Colon (tissue), 2 donors: ENCODE measurements at regions not wholly inside any gene's neighbourhood (a gene's known extent, or its start where the extent isn't known, plus 50 kb on each side); places are given as distances from the start of the nearest gene placed in this dataset.
"Not testable (repeated sequence)": the region's sequence is repeated elsewhere in the genome, so short reads cannot be mapped to it uniquely, and the experiment has no call there.

Experiments
- FAIRE-seq: peaks from 2 replicates; lab custom pipeline; 2012; peaks lifted over from hg19 to GRCh38; lab: Jason Lieb, UNC
- donor health status: control.
- donor health status: control.

GRCh38 chr19:30696514-30696913 is 324.3 kb downstream of the ZNF536 start:
- no peak for FAIRE-seq

GRCh38 chr19:30695171-30695875 is 323.1 kb downstream of the ZNF536 start:
- FAIRE-seq: no peak

GRCh38 chr19:30694156-30694755 is 322.1 kb downstream of the ZNF536 start:
- FAIRE-seq: no peak

GRCh38 chr19:30692879-30693503 is 320.8 kb downstream of the ZNF536 start:
- FAIRE-seq: no peak

DNA sequence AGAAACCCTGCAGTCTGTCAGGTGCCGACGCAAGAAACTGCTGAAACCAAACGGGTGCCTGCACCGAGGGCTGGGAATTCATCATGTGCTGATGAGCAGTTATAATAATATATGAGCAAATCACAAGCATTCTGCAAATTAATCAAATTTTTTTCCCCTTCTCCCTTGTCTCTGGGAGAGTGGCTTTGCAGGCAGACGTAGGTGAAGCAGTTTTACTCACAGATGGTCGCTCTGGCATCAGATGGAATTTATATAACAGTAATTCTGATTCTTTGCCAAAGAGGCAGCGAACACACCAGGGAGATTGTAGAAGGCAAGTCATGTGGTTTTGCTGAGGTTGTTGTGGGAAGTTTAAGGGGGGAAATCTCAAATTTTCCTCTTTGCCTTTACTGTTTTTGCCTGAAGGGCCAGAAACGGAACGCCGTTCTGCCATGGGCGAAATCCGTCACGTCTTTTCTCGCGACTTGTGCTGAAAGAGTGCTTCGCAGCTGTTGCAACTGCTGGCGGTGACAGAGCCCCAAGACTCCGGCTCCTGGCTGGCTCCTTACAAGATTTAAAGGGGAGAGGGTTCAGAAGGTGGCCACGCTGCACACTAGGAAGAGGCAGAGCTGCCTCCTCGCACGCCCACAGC is 320.1 kb downstream of the ZNF536 start:
- no peak for FAIRE-seq

- no peak for FAIRE-seq
These were observed 319.6 kb downstream of the ZNF536 start for GRCh38 chr19:30691819-30692166.

- FAIRE-seq: no peak
These were observed 319.0 kb downstream of the ZNF536 start for GRCh38 chr19:30690935-30691818.

DNA sequence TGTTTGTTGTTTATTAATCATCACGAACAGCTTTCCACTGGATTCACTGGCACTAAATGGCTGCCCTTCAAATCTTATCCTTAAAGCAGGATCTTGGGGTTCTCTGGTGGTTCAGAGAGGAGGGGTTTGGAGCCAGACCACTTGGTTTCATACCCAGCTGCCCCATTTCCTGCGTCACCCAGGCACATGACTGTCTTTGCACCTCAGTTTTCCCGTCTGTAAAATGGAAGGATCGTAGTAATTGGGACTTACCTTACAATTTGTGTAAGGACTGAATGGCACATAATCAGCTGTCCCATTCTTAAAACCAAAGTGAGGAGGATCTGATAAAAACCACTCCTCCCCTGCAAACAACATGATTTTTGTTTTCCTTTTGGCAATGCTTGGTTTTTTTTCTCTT is 318.3 kb downstream of the ZNF536 start:
- no peak for FAIRE-seq

- no peak for FAIRE-seq
These were observed 317.3 kb downstream of the ZNF536 start for GRCh38 chr19:30689474-30689873.

DNA sequence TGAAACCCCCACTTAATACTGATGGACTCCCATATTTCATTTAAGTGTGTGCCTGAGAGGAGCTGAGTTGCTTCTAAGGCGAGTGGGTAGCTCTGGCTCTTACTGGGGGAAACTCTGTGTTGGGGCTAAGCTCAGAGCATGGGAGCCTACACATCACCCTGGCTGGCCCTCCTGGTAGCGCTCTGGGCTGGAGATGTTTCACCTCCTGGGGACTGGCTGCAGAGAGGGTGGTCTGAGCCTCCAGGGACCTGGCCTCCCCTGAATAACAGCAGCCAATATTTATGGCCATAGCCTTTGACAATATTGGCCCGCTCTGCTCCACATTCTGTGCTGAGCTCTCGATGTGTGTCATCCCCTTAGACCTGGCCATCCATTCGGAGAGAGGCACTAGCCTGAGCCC is 316.5 kb downstream of the ZNF536 start:
- no peak for FAIRE-seq

DNA sequence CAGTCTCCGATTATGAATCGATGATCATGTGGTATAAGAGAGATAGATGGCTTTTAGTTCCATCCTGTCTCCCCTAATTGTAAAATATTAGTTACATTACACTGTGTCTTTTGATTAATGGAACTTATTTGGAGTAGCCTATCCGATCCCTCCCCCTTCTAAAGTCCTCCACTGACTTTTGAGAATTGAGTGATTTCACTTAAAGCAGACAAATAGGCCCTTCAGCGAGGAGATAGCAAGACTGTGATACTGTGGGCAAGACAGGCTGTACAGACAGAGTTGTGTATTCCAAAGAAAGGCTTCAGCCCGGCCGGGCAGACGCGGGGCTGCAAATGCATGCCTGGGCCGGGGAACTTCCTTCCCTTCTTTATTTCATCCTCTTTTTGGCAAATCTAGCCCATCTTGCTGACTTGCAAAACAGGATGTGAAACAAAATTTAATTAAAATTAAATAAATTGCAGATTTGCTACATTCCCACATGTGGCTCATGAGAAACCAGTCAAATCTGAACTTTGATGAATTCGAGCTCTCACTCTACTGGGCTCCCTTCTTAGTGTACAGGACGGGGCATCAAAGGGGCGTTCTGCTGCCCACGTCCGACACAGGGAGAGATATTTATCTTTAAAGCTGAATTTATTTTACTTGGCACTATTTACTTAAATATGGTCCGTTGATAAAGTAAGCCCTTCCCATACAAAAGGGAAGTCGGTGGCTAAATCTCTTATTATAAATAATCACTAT is 314.8 kb downstream of the ZNF536 start:
- FAIRE-seq: no peak

- no peak for FAIRE-seq
These were observed 314.1 kb downstream of the ZNF536 start for GRCh38 chr19:30686176-30686820.

- FAIRE-seq: no peak
These were observed 313.3 kb downstream of the ZNF536 start for GRCh38 chr19:30685426-30686000.

GRCh38 chr19:30684613-30685012 is 312.4 kb downstream of the ZNF536 start:
- no peak for FAIRE-seq

DNA sequence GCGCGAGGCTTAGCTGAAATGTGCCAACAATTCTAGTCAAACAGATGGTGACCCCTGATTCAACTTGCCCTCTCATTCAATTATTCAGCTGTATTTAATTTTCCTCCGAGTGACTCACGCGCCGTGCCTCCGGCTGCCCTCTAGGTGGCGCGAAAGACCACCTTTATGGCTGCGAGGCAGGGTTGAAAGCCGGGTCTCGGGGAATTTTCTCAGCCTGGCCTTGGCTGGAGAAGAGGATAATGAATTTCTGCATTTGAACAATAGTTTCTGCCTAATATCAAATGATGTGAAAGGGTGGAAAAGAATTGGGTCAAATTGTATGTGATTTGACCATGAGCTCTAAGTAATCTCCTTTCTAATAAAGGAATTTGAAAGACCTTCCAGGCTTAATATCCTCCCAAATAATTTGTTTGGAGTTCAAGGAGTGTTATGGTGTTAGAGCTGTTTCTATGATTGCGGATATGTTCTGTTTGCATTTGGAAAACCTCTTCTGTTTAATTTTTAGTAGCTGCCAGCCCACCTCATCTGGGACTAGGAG is 310.9 kb downstream of the ZNF536 start:
- FAIRE-seq: no peak

DNA sequence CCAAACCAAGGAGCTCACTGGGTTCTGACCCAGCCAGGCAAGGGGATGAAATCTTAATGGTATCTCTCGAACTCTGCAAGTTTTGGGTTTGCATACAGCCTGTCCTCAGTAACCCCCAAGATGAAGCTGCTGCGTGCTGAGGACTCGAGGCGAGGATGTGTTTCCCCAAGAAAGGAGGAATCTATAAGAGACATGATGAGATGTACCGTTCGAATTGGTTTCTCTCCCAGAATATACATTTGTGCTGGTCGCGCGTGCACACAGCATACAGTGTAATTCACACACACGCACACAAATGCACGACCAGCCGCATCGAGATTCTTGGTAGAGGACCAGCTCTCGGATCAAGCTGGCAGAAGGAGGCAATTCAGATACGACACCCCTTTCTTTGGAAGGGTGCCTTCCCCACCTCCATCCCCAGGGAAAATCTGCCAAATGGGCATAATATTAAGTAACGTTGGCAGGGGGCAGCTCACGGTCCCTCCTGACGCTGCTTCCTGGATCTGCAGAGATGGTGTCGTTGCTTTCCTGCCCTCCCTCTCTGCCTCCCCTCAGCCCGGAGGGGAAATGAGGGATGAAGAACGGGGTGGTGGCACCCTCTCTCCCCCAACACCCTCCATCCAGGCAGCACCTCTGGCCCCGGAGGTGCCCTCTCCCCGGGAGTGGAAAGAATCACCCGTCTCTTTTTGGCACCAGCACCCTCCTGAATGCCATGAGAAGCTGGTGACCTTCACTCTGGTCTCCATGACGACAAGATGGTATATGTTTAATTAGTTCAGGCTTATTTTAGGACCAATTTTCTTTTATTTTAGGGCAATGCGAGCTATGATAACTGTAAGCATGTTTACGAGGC is 310.2 kb downstream of the ZNF536 start:
- no peak for FAIRE-seq

DNA sequence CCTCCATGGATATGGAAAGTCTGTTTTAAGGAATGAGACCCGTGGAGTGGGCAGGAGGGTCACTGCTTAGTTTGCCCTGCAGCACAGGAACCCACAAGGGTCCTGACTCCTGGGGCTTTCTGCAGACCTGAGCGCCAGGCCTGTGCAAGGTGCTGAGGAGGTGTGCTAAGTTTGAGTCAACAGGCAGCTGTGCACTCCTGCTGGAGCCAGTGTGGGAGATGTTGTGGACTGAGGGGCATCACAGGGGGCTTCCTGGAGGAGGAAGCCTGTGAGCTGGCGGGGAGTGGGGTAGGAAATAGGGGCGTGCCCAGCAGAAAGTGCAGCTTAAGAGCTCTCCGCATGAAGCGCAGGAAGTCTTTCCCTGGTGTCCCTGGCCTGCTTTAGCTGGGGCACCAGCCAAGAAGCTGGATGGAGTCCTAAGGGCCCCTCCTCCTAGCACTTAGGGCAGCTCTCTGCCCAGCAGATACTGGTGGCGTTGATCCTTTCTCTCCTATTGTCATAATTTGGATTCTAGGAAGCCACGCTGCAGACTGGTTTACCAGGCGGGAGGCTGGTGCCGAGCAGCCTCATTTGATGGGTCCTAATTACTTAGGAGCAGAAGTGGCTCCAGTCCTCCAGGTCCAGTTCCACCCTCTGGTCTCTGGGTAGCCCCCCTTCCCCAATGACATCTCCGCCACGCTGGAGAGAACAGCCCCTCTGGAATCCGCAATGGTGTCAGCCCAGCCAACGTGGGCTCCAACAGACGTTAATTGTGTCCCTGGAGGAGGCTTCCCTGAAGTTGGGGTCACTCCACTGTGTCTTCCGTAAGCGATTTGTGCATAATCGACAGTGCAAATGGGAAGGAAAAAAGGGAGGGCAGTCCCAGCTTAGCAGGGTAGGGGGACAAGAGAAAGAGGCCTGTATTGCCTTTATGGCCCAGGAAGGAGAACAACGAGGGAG is 309.2 kb downstream of the ZNF536 start:
- no peak for FAIRE-seq

- FAIRE-seq: not testable (repeated sequence)
These were observed 308.2 kb downstream of the ZNF536 start for GRCh38 chr19:30680399-30680798.
